ENCODE measurements at regions not wholly inside any gene's neighbourhood (a gene's known extent, or its start where the extent isn't known, plus 50 kb on each side); places are given as distances from the start of the nearest gene placed in this dataset.

GRCh38 chr5:6110441-6111005 is 267.8 kb downstream of the MED10 start:
- no peak for TF ChIP-seq CTCF (IDR thresholded peaks at IDR 0.05)
- no peak for TF ChIP-seq POLR2A (IDR thresholded peaks at IDR 0.05)
- Histone ChIP-seq H3K4me1 (replicated peaks in 1 of 2) (no peaks in the 10 kb centered on the region), H3K27ac (no peak overlapping the region), H3K36me3 (replicated peaks in 1 of 2) (no peaks in the 10 kb centered on the region), H3K27me3 (no peaks in the 10 kb centered on the region), H3K4me3 (no peak overlapping the region), H3K9me3 (replicated peaks in 1 of 3) (no peaks in the 10 kb centered on the region)
- no peak for DNase-seq
- 86 to 94% (median 90%) methylated on average over 8 of the region's 8 CpGs for WGBS, 4 donors
- intact Hi-C loops (cut with DNase I), result no loop called here

GRCh38 chr5:6108981-6109825 is 269.1 kb downstream of the MED10 start:
- intact Hi-C loops (cut with DNase I), result no loop called here
- no peak for DNase-seq

GRCh38 chr5:6108540-6108848 is 269.9 kb downstream of the MED10 start:
- Histone ChIP-seq H3K4me1 (replicated peaks in 1 of 2) (no peaks in the 10 kb centered on the region), H3K27ac (no peak overlapping the region), H3K36me3 (replicated peaks in 1 of 2) (no peaks in the 10 kb centered on the region), H3K4me3 (no peak overlapping the region), H3K9me3 (replicated peaks in 1 of 3) (no peaks in the 10 kb centered on the region), H3K27me3 (no peaks in the 10 kb centered on the region)
- WGBS, 4 donors, result 79 to 86% (median 83%) methylated on average over 5 of the region's 5 CpGs
- intact Hi-C loops (cut with DNase I), result no loop called here
- no peak for TF ChIP-seq POLR2A (IDR thresholded peaks at IDR 0.05)
- TF ChIP-seq CTCF (IDR thresholded peaks at IDR 0.05), result no peak
- DNase-seq, result no peak

More at GRCh38 chr5:6108981-6109825, 269.1 kb downstream of the MED10 start:
- Histone ChIP-seq H3K36me3 (replicated peaks in 1 of 2) (no peaks in the 10 kb centered on the region), H3K9me3 (replicated peaks in 1 of 3) (no peaks in the 10 kb centered on the region), H3K27ac (no peak overlapping the region), H3K4me1 (replicated peaks in 1 of 2) (no peaks in the 10 kb centered on the region), H3K4me3 (no peak overlapping the region), H3K27me3 (no peaks in the 10 kb centered on the region)
- 85 to 95% (median 90%) methylated on average over 10 to 11 of the region's 11 CpGs for WGBS, 4 donors
- TF ChIP-seq POLR2A (IDR thresholded peaks at IDR 0.05) (no peak), CTCF (IDR thresholded peaks at IDR 0.05) (no peak)

- DNase-seq, result no peak
- WGBS, 4 donors, result 70 to 80% (median 78%) methylated on average over 11 to 13 of the region's 13 CpGs
- Histone ChIP-seq H3K4me1 (replicated peaks in 1 of 2) (no peaks in the 10 kb centered on the region), H3K9me3 (replicated peaks in 1 of 3) (no peaks in the 10 kb centered on the region), H3K27ac (no peak overlapping the region), H3K36me3 (replicated peaks in 1 of 2) (no peaks in the 10 kb centered on the region), H3K4me3 (no peak overlapping the region), H3K27me3 (no peaks in the 10 kb centered on the region)
- intact Hi-C loops (cut with DNase I), result no loop called here
- no peak for TF ChIP-seq POLR2A (IDR thresholded peaks at IDR 0.05)
- TF ChIP-seq CTCF (IDR thresholded peaks at IDR 0.05), result no peak
Observed at GRCh38 chr5:6107675-6108539, 270.4 kb downstream of the MED10 start.

Data from adrenal gland (tissue), 9 donors.